ENCODE measurements at regions not wholly inside any gene's neighbourhood (a gene's known extent, or its start where the extent isn't known, plus 50 kb on each side); places are given as distances from the start of the nearest gene placed in this dataset.

DNA sequence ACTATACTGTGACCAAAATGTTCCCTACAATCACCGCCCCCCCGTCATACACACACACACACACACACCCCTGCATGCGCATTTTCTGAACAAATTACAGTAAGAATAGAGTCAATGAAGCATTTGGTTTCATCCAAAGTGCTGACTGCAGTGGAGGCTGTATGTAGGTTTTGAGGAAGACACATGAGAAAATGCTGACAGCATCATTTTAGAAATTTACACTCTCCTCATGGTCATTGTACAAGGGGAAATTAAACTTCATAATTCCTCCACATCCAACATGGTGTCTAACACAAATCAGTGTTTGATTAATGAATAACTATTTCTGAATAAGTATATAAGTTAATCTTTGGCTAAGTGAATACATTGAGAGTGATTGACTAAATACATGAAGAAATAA is 1126.8 kb upstream of the PHF14 start:
- TF ChIP-seq EZH2 (IDR thresholded peaks at IDR 0.05; ENCODE audit: low read depth) (no peak), CTCF (conservative IDR thresholded peaks at IDR 0.05) (no peak)
